Astrocyte (in vitro differentiated cells and primary cell): ENCODE measurements at regions not wholly inside any gene's neighbourhood (a gene's known extent, or its start where the extent isn't known, plus 50 kb on each side); places are given as distances from the start of the nearest gene placed in this dataset.

Experiments
- DNase-seq: peaks from one replicate; pipeline ENCODE4 v3.0.0-alpha.2; 2010; ENCODE audit warnings: low read depth
- FAIRE-seq: peaks from 2 replicates; lab custom pipeline; 2011; peaks lifted over from hg19 to GRCh38; lab: Jason Lieb, UNC
- H2AFZ ChIP-seq: 2 replicates; pipeline ENCODE4 v1.6.0; 2012; ENCODE audit warnings: low read depth, low read length, inconsistent platforms
- H3K27ac ChIP-seq: 2 replicates; pipeline ENCODE4 v1.5.1; 2011; ENCODE audit warnings: low read depth, low read length, inconsistent platforms
- H3K27me3 ChIP-seq: 2 replicates; pipeline ENCODE4 v1.6.0; 2011; ENCODE audit warnings: low read length, inconsistent platforms; ENCODE audit not compliant: insufficient read depth
- H3K36me3 ChIP-seq: 2 replicates; pipeline ENCODE4 v1.5.1; 2011; ENCODE audit warnings: low read length, inconsistent platforms; ENCODE audit not compliant: insufficient read depth
- H3K4me1 ChIP-seq: 2 replicates; pipeline ENCODE4 v1.5.1; 2011; ENCODE audit warnings: low read length, inconsistent platforms; ENCODE audit not compliant: insufficient read depth
- H3K4me2 ChIP-seq: 2 replicates; pipeline ENCODE4 v1.6.0; 2012; ENCODE audit warnings: low read length, inconsistent platforms
- H3K4me3 ChIP-seq: 2 replicates; pipeline ENCODE4 v1.5.1; 2011; ENCODE audit warnings: low read depth, mild to moderate bottlenecking, low read length, inconsistent platforms; ENCODE audit not compliant: insufficient read depth
- H3K79me2 ChIP-seq: 2 replicates; pipeline ENCODE4 v1.6.0; 2012; ENCODE audit warnings: mild to moderate bottlenecking, low read length, inconsistent platforms; ENCODE audit not compliant: insufficient read depth
- H3K9ac ChIP-seq: 2 replicates; pipeline ENCODE4 v1.6.0; 2012; ENCODE audit warnings: mild to moderate bottlenecking, low read length, inconsistent platforms
- H3K9me3 ChIP-seq: 2 replicates; pipeline ENCODE4 v1.5.1; 2012; ENCODE audit warnings: low read depth, mild to moderate bottlenecking, low read length, inconsistent platforms; ENCODE audit not compliant: insufficient read depth
- H4K20me1 ChIP-seq: 2 replicates; pipeline ENCODE4 v1.6.0; 2012; ENCODE audit warnings: low read length, inconsistent platforms; ENCODE audit not compliant: insufficient read depth
- H3K27ac Mint-ChIP-seq: one replicate; pipeline ENCODE4 v1.8.0; 2021; ENCODE audit warnings: mild to moderate bottlenecking, mixed read lengths; ENCODE audit not compliant: unreplicated experiment
- H3K27me3 Mint-ChIP-seq: one replicate; pipeline ENCODE4 v1.8.0; 2021; ENCODE audit warnings: low read depth, mixed read lengths; ENCODE audit not compliant: unreplicated experiment
- H3K36me3 Mint-ChIP-seq: one replicate; pipeline ENCODE4 v1.8.0; 2021; ENCODE audit warnings: low read depth, mixed read lengths; ENCODE audit not compliant: unreplicated experiment
- H3K4me1 Mint-ChIP-seq: one replicate; pipeline ENCODE4 v1.8.0; 2021; ENCODE audit warnings: low read depth, mixed read lengths; ENCODE audit not compliant: unreplicated experiment
- H3K4me3 Mint-ChIP-seq: one replicate; pipeline ENCODE4 v1.8.0; 2021; ENCODE audit warnings: mild to moderate bottlenecking, moderate library complexity, mixed read lengths; ENCODE audit not compliant: unreplicated experiment
- H3K9me3 Mint-ChIP-seq: one replicate; pipeline ENCODE4 v1.8.0; 2021; ENCODE audit warnings: mild to moderate bottlenecking, mixed read lengths; ENCODE audit not compliant: unreplicated experiment
- EZH2 ChIP-seq: IDR thresholded peaks from 2 replicates; pipeline ENCODE4 v1.6.1; 2012; ENCODE audit warnings: mild to moderate bottlenecking, low read length, inconsistent platforms; ENCODE audit not compliant: insufficient read depth
- TF ChIP-seq, protein P1 (sequence below): IDR thresholded peaks from 2 replicates; pipeline ENCODE4 v1.5.1; 2011; ENCODE audit warnings: low read depth, mild to moderate bottlenecking, inconsistent platforms, low read length, moderate library complexity; ENCODE audit not compliant: insufficient read depth

DNA sequence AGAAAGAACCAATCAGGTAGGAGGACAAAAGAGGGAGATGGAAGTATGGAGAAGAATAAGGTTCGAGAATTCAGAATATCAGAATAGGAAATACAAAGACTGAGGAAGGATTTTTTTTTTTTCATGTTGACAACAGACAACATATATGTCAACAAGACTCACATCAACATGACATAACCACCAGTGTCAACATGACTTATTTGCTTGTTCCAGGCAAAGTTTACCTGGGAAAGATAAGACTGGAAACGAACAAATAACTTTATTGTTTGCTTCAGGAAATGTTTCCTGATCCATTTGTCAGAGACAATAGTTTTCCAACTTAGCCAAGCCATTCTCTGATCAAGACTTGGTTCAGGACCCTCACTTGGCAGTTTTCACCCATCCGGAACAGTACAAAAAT is 321.9 kb upstream of the NETO1 start:
- no peak for DNase-seq
- no peak for FAIRE-seq
- TF ChIP-seq, protein P1, sequence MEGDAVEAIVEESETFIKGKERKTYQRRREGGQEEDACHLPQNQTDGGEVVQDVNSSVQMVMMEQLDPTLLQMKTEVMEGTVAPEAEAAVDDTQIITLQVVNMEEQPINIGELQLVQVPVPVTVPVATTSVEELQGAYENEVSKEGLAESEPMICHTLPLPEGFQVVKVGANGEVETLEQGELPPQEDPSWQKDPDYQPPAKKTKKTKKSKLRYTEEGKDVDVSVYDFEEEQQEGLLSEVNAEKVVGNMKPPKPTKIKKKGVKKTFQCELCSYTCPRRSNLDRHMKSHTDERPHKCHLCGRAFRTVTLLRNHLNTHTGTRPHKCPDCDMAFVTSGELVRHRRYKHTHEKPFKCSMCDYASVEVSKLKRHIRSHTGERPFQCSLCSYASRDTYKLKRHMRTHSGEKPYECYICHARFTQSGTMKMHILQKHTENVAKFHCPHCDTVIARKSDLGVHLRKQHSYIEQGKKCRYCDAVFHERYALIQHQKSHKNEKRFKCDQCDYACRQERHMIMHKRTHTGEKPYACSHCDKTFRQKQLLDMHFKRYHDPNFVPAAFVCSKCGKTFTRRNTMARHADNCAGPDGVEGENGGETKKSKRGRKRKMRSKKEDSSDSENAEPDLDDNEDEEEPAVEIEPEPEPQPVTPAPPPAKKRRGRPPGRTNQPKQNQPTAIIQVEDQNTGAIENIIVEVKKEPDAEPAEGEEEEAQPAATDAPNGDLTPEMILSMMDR: no peak
- no peak for TF ChIP-seq EZH2

DNA sequence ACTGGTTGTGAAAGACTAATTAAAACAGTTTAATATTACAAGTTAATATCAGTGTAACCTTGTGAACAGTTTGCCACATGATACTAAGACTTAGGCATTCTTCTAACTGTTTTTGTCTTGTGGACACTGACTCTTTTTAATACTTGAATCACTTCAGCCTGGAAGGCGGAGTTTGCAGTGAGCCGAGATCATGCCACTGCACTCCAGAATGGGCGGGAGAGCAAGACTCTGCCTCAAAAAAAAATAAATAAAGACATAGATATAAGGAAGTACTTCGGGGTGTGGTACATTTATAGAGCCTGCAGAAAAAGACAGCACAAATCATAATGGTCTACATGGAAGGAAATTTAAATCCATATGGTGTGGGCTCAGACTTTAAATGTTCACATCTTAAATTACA is 300.4 kb upstream of the NETO1 start:
- DNase-seq (no peak), FAIRE-seq (no peak)
- H3K4me1 ChIP-seq: no peaks in the 10 kb centered on the region
- no peak overlapping the region for H3K4me2 ChIP-seq
- H3K36me3 ChIP-seq: no peaks in the 10 kb centered on the region
- H3K9ac ChIP-seq: no peak overlapping the region
- Mint-ChIP-seq H3K27ac (no peak overlapping the region), H3K4me3 (no peak overlapping the region), H3K27me3 (no peaks in the 10 kb centered on the region), H3K36me3 (no peaks in the 10 kb centered on the region), H3K9me3 (no peaks in the 10 kb centered on the region), H3K4me1 (no peaks in the 10 kb centered on the region)
- no peaks in the 10 kb centered on the region for H3K9me3 ChIP-seq
- H3K27ac ChIP-seq: no peak overlapping the region
- H3K4me3 ChIP-seq: no peak overlapping the region
- no peak for TF ChIP-seq EZH2
- TF ChIP-seq, protein P1: no peak
- no peaks in the 10 kb centered on the region for H3K27me3 ChIP-seq
- no peaks in the 10 kb centered on the region for H4K20me1 ChIP-seq
- no peak overlapping the region for H2AFZ ChIP-seq
- H3K79me2 ChIP-seq: no peaks in the 10 kb centered on the region

More for the DNA sequence above, 321.9 kb upstream of the NETO1 start:
- no peaks in the 10 kb centered on the region for H4K20me1 ChIP-seq
- H3K27me3 ChIP-seq: no peaks in the 10 kb centered on the region
- H3K4me2 ChIP-seq: no peak overlapping the region
- no peak overlapping the region for H2AFZ ChIP-seq
- H3K9me3 ChIP-seq: no peaks in the 10 kb centered on the region
- H3K27ac ChIP-seq: no peak overlapping the region
- no peaks in the 10 kb centered on the region for H3K4me1 Mint-ChIP-seq
- no peak overlapping the region for H3K4me3 Mint-ChIP-seq
- no peak overlapping the region for H3K27ac Mint-ChIP-seq
- no peaks in the 10 kb centered on the region for H3K79me2 ChIP-seq
- no peaks in the 10 kb centered on the region for H3K27me3 Mint-ChIP-seq
- H3K4me3 ChIP-seq: no peak overlapping the region
- no peaks in the 10 kb centered on the region for H3K9me3 Mint-ChIP-seq
- no peaks in the 10 kb centered on the region for H3K4me1 ChIP-seq
- H3K36me3 ChIP-seq: no peaks in the 10 kb centered on the region
- no peak overlapping the region for H3K9ac ChIP-seq
- no peaks in the 10 kb centered on the region for H3K36me3 Mint-ChIP-seq

DNA sequence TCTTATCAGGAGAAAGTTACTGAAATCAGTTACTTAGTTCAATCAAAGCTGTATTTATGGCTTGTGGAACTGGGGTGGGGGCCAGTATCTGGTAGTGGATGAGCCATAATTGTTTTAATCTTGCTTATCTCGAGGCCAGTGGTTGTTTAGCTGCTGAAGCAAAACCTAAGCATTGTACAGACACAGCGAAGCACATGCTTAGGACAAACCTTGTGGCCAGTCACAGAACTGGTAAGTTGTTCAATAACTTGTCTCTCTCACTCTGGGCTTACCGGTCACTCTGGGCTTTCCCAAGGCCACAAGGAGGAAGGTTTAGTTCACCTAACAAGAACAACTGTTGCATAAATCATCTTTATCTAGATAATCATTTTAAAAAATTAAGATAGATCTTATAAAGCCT is 296.6 kb upstream of the NETO1 start:
- Mint-ChIP-seq H3K4me3 (no peak overlapping the region), H3K4me1 (no peaks in the 10 kb centered on the region), H3K27ac (no peak overlapping the region), H3K27me3 (no peaks in the 10 kb centered on the region), H3K9me3 (no peaks in the 10 kb centered on the region), H3K36me3 (no peaks in the 10 kb centered on the region)
- Histone ChIP-seq H3K4me2 (no peak overlapping the region), H3K9me3 (no peaks in the 10 kb centered on the region), H3K79me2 (no peaks in the 10 kb centered on the region), H3K27me3 (no peaks in the 10 kb centered on the region), H3K9ac (no peak overlapping the region), H2AFZ (no peak overlapping the region), H3K4me3 (no peak overlapping the region), H3K36me3 (no peaks in the 10 kb centered on the region), H3K4me1 (no peaks in the 10 kb centered on the region), H4K20me1 (no peaks in the 10 kb centered on the region), H3K27ac (no peak overlapping the region)
- DNase-seq (no peak), FAIRE-seq (no peak)
- TF ChIP-seq, protein P1: no peak
- TF ChIP-seq EZH2: no peak
